IMR-90 (cell line): ENCODE measurements at regions not wholly inside any gene's neighbourhood (a gene's known extent, or its start where the extent isn't known, plus 50 kb on each side); places are given as distances from the start of the nearest gene placed in this dataset.

Source experiments
- ATAC-seq: fragments of 200-7000 bp; cut with Tn5 transposase; 2 replicates; pipeline ENCODE4 v1.9.1; 2020; ENCODE audit warnings: low read depth, mild to moderate bottlenecking, moderate library complexity
- BruUV-seq: library from RNA; stranded (reverse); fragments of 400-500 nt; replicated peaks from 2 replicates; lab custom pipeline; 2021; lab: Mats Ljungman, UMichigan
- CTCF ChIA-PET: fragments of 300-600 bp; formaldehyde crosslinking; extraction: SDS; loops from one replicate; lab custom pipeline; 2021; ENCODE audit warnings: antibody characterized with exemption; lab: Yijun Ruan, JAX
- POLR2A ChIA-PET: fragments of 300-600 bp; sonication (Branson Sonifier 250); formaldehyde crosslinking; loops from one replicate; lab custom pipeline; 2022; ENCODE audit warnings: antibody characterized with exemption; ENCODE audit not compliant: unreplicated experiment; lab: Charles Lee
- DNase-seq: peaks from one replicate; pipeline ENCODE4 v3.0.0; 2013
- H2AFZ ChIP-seq: replicated peaks from 2 replicates; pipeline ENCODE3; 2013; ENCODE audit warnings: low read length, mild to moderate bottlenecking; ENCODE audit not compliant: poor library complexity
- H2AK5ac ChIP-seq: 2 replicates; pipeline ENCODE4 v1.6.1; 2013; ENCODE audit warnings: low read depth, low read length, inconsistent platforms
- H2AK9ac ChIP-seq: replicated peaks from 2 replicates; pipeline ENCODE3; 2013; ENCODE audit warnings: mild to moderate bottlenecking, low read depth, low read length, moderate library complexity; ENCODE audit not compliant: poor library complexity
- H2BK120ac ChIP-seq: 2 replicates; pipeline ENCODE4 v1.6.1; 2013; ENCODE audit warnings: low read depth, low read length, inconsistent platforms
- H2BK15ac ChIP-seq: 3 replicates; pipeline ENCODE4 v1.6.1; 2013; ENCODE audit warnings: low read depth, low read length, inconsistent platforms
- H2BK20ac ChIP-seq: 2 replicates; pipeline ENCODE4 v1.6.1; 2013; ENCODE audit warnings: low read depth, mild to moderate bottlenecking, inconsistent platforms, low read length, moderate library complexity
- H2BK5ac ChIP-seq: 2 replicates; pipeline ENCODE4 v1.6.1; 2013; ENCODE audit warnings: mild to moderate bottlenecking, low read depth, low read length, inconsistent platforms; ENCODE audit not compliant: poor library complexity, severe bottlenecking
- H3K14ac ChIP-seq: replicated peaks from 2 replicates; pipeline ENCODE4 v1.6.1; 2013; ENCODE audit warnings: low read depth, low read length, inconsistent platforms
- H3K18ac ChIP-seq: 2 replicates; pipeline ENCODE4 v1.6.1; 2013; ENCODE audit warnings: low read depth, low read length, control low read depth
- H3K23ac ChIP-seq: 2 replicates; pipeline ENCODE4 v1.6.1; 2013; ENCODE audit warnings: low read depth, low read length, inconsistent platforms
- H3K27ac ChIP-seq: 2 replicates; pipeline ENCODE4 v1.5.1; 2013; ENCODE audit warnings: mild to moderate bottlenecking, control low read depth, low read length; ENCODE audit not compliant: insufficient read depth
- H3K27me3 ChIP-seq: 2 replicates; pipeline ENCODE4 v1.6.1; 2013; ENCODE audit warnings: low read length; ENCODE audit not compliant: control insufficient read depth, insufficient read depth
- H3K36me3 ChIP-seq: 2 replicates; pipeline ENCODE4 v1.6.1; 2013; ENCODE audit warnings: low read length, mixed read lengths; ENCODE audit not compliant: control insufficient read depth, insufficient read depth
- H3K4ac ChIP-seq: 2 replicates; pipeline ENCODE4 v1.6.1; 2013; ENCODE audit warnings: low read depth, low read length, inconsistent platforms
- H3K4me1 ChIP-seq: 2 replicates; pipeline ENCODE4 v1.6.1; 2013; ENCODE audit warnings: low read length, mixed read lengths; ENCODE audit not compliant: control insufficient read depth, insufficient read depth
- H3K4me2 ChIP-seq: 2 replicates; pipeline ENCODE4 v1.6.1; 2013; ENCODE audit warnings: low read depth, mild to moderate bottlenecking, control low read depth, low read length, moderate library complexity
- H3K4me3 ChIP-seq: 2 replicates; pipeline ENCODE4 v1.5.1; 2013; ENCODE audit warnings: low read depth, mild to moderate bottlenecking, control low read depth, low read length, moderate library complexity; ENCODE audit not compliant: insufficient read depth
- H3K56ac ChIP-seq: 2 replicates; pipeline ENCODE4 v1.6.1; 2013; ENCODE audit warnings: low read length, inconsistent platforms; ENCODE audit not compliant: insufficient read depth; ENCODE audit errors: extremely low read depth
- H3K79me1 ChIP-seq, 2 experiments: 2 replicates each; pipeline ENCODE4 v1.6.1; 2013; ENCODE audit warnings: low read length in 2 of 2, inconsistent platforms in 1 of 2, low read depth in 1 of 2
- H3K9ac ChIP-seq: 2 replicates; pipeline ENCODE4 v1.6.1; 2013; ENCODE audit warnings: low read depth, low read length, control low read depth
- H3K9me1 ChIP-seq: 2 replicates; pipeline ENCODE4 v1.6.1; 2013; ENCODE audit warnings: low read length, inconsistent platforms; ENCODE audit not compliant: insufficient read depth
- H3K9me3 ChIP-seq: 2 replicates; pipeline ENCODE4 v1.6.1; 2013; ENCODE audit warnings: low read length; ENCODE audit not compliant: control insufficient read depth, insufficient read depth
- H4K20me1 ChIP-seq: 2 replicates; pipeline ENCODE4 v1.6.1; 2013; ENCODE audit warnings: low read length, inconsistent platforms; ENCODE audit not compliant: insufficient read depth
- H4K5ac ChIP-seq: 2 replicates; pipeline ENCODE4 v1.6.1; 2013; ENCODE audit warnings: mild to moderate bottlenecking, low read depth, low read length, control low read depth
- H4K8ac ChIP-seq, 2 experiments: 2 replicates each; pipeline ENCODE4 v1.6.1; 2013; ENCODE audit warnings: low read depth in 2 of 2, low read length in 2 of 2, control low read depth in 1 of 2, inconsistent platforms in 1 of 2
- H4K91ac ChIP-seq: 2 replicates; pipeline ENCODE4 v1.6.1; 2013; ENCODE audit warnings: low read depth, low read length, inconsistent platforms; ENCODE audit not compliant: insufficient read depth
- BHLHE40 ChIP-seq: fragments of 150-350 bp; IDR thresholded peaks from 2 replicates; pipeline ENCODE4 v1.6.1; 2016; ENCODE audit warnings: mild to moderate bottlenecking, low read depth, low read length
- CEBPB ChIP-seq: IDR thresholded peaks from 2 replicates; pipeline ENCODE4 v1.6.1; 2012; ENCODE audit warnings: low read depth, low read length, improper control_type of control experiment
- CHD1 ChIP-seq: IDR thresholded peaks from 2 replicates; pipeline ENCODE4 v1.6.1; 2012; ENCODE audit warnings: low read depth, low read length, improper control_type of control experiment
- CTCF ChIP-seq: conservative IDR thresholded peaks from 2 replicates; pipeline ENCODE4 v1.5.1; 2012; ENCODE audit warnings: mild to moderate bottlenecking, low read depth, low read length, improper control_type of control experiment
- ELK1 ChIP-seq: fragments of 150-350 bp; IDR thresholded peaks from 2 replicates; pipeline ENCODE4 v1.6.1; 2016; ENCODE audit warnings: low read depth, mild to moderate bottlenecking, low read length, moderate library complexity, borderline replicate concordance
- FOS ChIP-seq: fragments of 150-350 bp; IDR thresholded peaks from 2 replicates; pipeline ENCODE4 v1.6.1; 2016; ENCODE audit warnings: low read depth, low read length
- MAFK ChIP-seq: IDR thresholded peaks from 2 replicates; pipeline ENCODE4 v1.6.1; 2012; ENCODE audit warnings: low read depth, low read length, improper control_type of control experiment
- MAZ ChIP-seq: IDR thresholded peaks from 2 replicates; pipeline ENCODE4 v1.6.1; 2012; ENCODE audit warnings: low read depth, mild to moderate bottlenecking, low read length, improper control_type of control experiment, moderate library complexity, borderline replicate concordance
- MXI1 ChIP-seq: IDR thresholded peaks from 2 replicates; pipeline ENCODE4 v1.6.1; 2012; ENCODE audit warnings: low read depth, mild to moderate bottlenecking, low read length, moderate library complexity, borderline replicate concordance
- POLR2A ChIP-seq: IDR thresholded peaks from 2 replicates; pipeline ENCODE4 v1.6.1; 2012; ENCODE audit warnings: mild to moderate bottlenecking, low read depth, low read length
- RAD21 ChIP-seq: IDR thresholded peaks from 2 replicates; pipeline ENCODE4 v1.6.1; 2012; ENCODE audit warnings: low read length, improper control_type of control experiment
- RCOR1 ChIP-seq: IDR thresholded peaks from 2 replicates; pipeline ENCODE4 v1.6.1; 2012; ENCODE audit warnings: mild to moderate bottlenecking, low read length, improper control_type of control experiment; ENCODE audit not compliant: insufficient replicate concordance
- RFX5 ChIP-seq: IDR thresholded peaks from 2 replicates; pipeline ENCODE4 v1.8.0; 2012; ENCODE audit warnings: low read depth, mild to moderate bottlenecking, low read length, moderate library complexity
- SMC3 ChIP-seq: fragments of 150-350 bp; IDR thresholded peaks from 2 replicates; pipeline ENCODE4 v1.6.1; 2016; ENCODE audit warnings: low read depth, mild to moderate bottlenecking, antibody characterized with exemption, low read length, moderate library complexity
- USF2 ChIP-seq: fragments of 150-350 bp; IDR thresholded peaks from 2 replicates; pipeline ENCODE4 v1.6.1; 2017; ENCODE audit warnings: mild to moderate bottlenecking, antibody characterized with exemption, low read length, low read depth
- WGBS, 2 experiments: methylation state at CpG; one replicate each; pipeline versions ENCODE4 v1.1.5 to v1.1.7; 2013; ENCODE audit warnings: missing lambda C conversion rate in 2 of 2; ENCODE audit not compliant: insufficient read length in 1 of 2; ENCODE audit errors: extremely low coverage in 2 of 2; 5-methylcytosine and 5-hydroxymethylcytosine counted together
- dilution Hi-C: fragments of 300-500 bp; cut with HindIII; formaldehyde crosslinking; loops from one replicate; pipeline ENCODE4 v1.14.3; 2018; ENCODE audit warnings: low sequenced_read_pairs; ENCODE audit not compliant: unreplicated experiment
- in situ Hi-C: fragments of 300-500 bp; cut with MboI; formaldehyde crosslinking; loops from 3 replicates; pipeline ENCODE4 v1.14.3; 2019; ENCODE audit warnings: low sequenced_read_pairs, inconsistent platforms, mixed read lengths
- intact Hi-C: fragments of 100-400 bp; cut with micrococcal nuclease; formaldehyde crosslinking; loops from 2 replicates; pipeline ENCODE4 v1.10.0; 2022

GRCh38 chr9:100911273-100911672 is 117.3 kb upstream of the PLPPR1 start:
- Histone ChIP-seq H2AK5ac (no peak overlapping the region), H2AFZ (no peak overlapping the region), H3K23ac (no peak overlapping the region), H3K27ac (no peak overlapping the region), H2AK9ac (no peak overlapping the region), H4K5ac (no peak overlapping the region), H3K56ac (no peak overlapping the region), H3K14ac (no peak overlapping the region), H4K8ac (no peak overlapping the region), H4K20me1 (no peaks in the 10 kb centered on the region), H2BK5ac (no peak overlapping the region), H3K4ac (no peak overlapping the region), H3K4me2 (no peak overlapping the region), H4K91ac (no peak overlapping the region), H2BK15ac (no peak overlapping the region), H3K27me3 (no peaks in the 10 kb centered on the region), H2BK120ac (no peak overlapping the region), H2BK20ac (no peak overlapping the region), H3K36me3 (no peaks in the 10 kb centered on the region), H3K9me3 (peaks cover 26% of the 10 kb centered on the region), H3K79me1 (no peaks in the 10 kb centered on the region), H3K9ac (no peak overlapping the region), H3K9me1 (no peaks in the 10 kb centered on the region), H3K4me1 (no peaks in the 10 kb centered on the region), H3K4me3 (no peak overlapping the region), H3K18ac (no peak overlapping the region)
- TF ChIP-seq ELK1 (no peak), BHLHE40 (no peak), CTCF (no peak), CHD1 (no peak), USF2 (no peak), RAD21 (no peak), MXI1 (no peak), SMC3 (no peak), RCOR1 (no peak), MAFK (no peak), FOS (no peak), CEBPB (no peak), RFX5 (no peak), POLR2A (no peak), MAZ (no peak)
- POLR2A ChIA-PET = no interaction called here
- intact Hi-C loops (no loop called here), dilution Hi-C loops (no loop called here), in situ Hi-C loops (no loop called here)
- DNase-seq (no peak), ATAC-seq (no peak)
- WGBS, 2 experiments = no CpG with 5 or more reads among the region's 5 CpGs
- no TSS peak for BruUV-seq
- CTCF ChIA-PET = no interaction called here
